ENCODE measurements at regions not wholly inside any gene's neighbourhood (a gene's known extent, or its start where the extent isn't known, plus 50 kb on each side); places are given as distances from the start of the nearest gene placed in this dataset.

DNA sequence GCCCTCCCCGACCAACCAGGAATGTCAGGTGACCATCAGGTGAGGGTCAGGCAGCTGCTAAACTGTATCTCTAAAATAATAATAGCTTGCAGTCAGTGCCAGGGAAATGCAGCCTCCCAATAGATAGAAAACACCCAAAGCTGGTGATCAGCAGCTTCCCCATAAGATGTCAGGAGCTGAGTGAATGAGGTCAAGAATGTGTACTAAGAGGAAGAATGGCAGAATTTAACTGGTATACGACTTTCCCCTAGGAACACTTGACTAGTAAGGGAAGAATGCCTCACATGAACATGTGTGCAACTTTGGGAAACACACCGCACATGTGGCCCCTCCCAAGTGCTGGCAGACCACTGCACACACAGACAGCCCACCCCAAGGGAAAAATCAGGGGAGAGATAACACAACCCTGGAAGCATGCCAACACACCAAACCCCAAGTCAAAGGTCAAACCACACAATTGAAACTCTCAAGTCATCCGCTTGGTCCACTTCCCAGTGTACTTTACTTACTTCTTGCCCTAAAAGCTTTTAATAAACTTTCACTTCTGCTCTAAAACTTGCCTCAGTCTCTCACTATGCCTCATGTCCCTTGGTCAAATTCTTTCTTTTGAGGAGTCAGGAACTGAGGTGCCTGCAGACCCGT is 806.5 kb downstream of the OTOL1 start:
- peak; percentile 30 for DNase-seq (ENCODE audit: low read depth)

GRCh38 chr3:162317046-162317445 is 820.4 kb downstream of the OTOL1 start:
- no peak for DNase-seq (ENCODE audit: low read depth)

DNA sequence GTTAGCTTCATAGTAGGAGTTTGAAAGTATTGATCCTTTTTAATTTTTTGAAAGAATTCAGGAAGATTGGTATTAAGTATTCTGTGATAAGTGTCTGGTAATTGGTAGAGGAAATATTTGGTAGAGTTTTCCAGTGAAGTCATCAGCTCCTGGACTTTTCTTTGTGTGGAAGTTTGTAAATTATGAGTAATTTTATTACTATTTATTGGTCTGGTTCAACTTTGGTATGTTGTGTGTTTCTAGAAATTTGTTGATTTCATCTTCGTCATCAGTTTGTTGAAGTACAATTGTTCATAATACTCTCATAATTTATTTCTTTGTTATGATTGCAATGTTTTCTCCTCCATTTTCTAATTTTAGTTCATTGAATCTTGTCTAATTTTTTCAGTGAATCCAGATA is 832.0 kb downstream of the OTOL1 start:
- no peak for DNase-seq (ENCODE audit: low read depth)

GRCh38 chr3:162329514-162329913 is 832.9 kb downstream of the OTOL1 start:
- no peak for DNase-seq (ENCODE audit: low read depth)

DNA sequence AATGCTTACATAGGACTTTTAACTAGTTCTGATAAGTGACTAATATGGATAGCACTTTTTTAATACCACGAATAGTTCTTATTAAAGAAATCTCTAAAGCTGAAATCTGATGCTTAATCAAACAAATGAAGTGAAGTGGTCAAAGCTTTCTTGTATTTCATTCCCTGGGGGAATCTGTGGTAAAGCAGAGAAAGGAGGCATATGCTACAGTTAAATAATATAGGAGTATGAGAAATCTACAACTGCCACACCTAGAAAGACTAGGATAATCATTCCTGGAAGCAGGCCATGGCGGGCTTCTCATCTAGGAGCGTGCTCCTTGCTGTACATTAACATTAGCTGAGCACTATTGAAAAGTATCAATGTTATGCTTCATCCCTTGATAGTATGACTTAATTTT is 835.7 kb downstream of the OTOL1 start:
- DNase-seq (ENCODE audit: low read depth) = no peak

DNA sequence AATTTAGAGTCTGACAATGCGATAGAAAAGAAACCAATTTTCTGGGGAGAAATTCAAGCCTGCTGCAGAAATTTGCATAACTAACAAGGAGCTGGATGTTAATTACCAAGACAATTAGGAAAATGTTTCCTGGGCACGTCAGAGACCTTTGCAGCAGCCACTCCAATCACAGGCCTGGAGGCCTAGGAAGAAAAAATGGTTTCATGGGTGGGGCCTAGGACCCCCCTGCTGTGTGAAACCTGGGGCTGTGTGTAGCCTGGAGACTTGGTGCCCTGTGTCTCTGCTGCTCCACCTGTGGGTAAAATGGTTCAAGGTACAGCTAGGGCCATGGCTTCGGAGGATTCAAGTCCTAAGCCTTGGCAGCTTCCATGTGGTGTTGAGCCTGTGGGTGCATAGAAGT is 837.9 kb downstream of the OTOL1 start:
- no peak for DNase-seq (ENCODE audit: low read depth)

- no peak for DNase-seq (ENCODE audit: low read depth)
These were observed 841.0 kb downstream of the OTOL1 start for GRCh38 chr3:162337630-162338029.

GRCh38 chr3:162338514-162338913 is 841.9 kb downstream of the OTOL1 start:
- DNase-seq (ENCODE audit: low read depth) = peak; percentile 83

- DNase-seq (ENCODE audit: low read depth) = no peak
These were observed 852.3 kb downstream of the OTOL1 start for GRCh38 chr3:162348912-162349311.

DNA sequence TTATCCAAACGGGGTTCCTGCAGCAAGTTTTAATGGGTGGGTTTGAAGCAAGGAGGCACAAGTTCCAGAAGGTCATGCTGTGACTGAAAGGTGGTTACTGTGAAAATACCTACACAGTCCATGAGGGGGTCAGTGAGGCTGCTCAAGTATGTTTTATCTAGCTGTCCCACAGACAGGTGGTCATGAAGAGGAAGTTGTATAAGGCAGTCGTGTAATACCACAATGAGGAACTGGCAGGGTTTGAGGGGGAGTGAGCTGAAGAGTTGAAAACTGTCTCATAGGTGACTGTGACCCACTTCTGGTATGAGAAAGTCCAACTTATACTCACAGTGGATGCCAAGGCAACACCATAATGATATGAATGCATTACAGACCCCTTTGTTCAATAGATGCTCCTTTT is 856.8 kb downstream of the OTOL1 start:
- no peak for DNase-seq (ENCODE audit: low read depth)

DNA sequence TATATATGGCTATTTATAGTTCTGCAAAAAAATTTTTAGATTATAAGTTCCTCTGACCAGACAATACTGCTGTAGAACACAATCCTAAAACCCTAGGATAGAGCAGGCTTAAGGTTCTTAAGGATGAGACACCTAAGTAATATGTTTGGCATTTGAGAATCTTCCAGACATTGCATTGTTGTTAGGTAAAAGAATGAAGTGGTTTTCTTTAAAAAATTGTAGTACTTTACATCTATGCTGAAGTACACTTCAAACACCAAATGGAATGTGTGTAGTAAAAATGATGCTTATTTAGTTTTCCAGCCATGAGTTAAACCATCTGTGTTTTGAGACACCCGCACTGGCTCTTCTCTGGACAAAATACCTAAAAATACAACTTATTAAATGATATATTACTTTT is 857.7 kb downstream of the OTOL1 start:
- peak; percentile 43 for DNase-seq (ENCODE audit: low read depth)

DNA sequence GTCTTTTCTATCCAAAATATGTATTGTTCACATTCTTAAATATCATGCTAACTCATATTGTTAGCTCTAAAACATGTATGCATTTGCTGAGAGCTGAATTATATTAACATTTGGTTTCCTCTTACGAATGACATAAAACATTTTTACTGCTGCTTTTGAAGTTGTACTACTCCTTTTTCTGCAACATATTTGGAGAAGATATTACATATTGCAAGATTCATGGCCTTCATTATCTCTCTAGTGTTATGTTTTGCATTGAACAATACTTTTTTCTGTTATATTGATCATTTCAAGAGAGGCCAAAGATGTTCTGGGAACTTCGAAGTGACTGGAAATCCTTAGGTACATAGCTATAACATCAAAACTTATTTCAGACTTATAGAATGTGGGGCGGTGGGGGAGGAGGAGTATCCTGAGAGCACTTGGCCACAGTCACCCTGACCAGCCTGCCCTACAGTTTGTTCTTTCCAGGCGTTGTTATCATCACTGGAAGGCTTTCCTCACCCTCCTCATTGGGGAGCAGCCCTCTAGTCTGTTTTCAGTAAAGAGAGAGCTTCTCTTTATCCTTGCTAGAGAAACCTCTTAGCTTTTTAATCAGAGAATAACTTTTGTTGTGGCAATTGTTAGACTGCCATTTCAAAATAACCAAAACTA is 868.6 kb downstream of the OTOL1 start:
- no peak for DNase-seq (ENCODE audit: low read depth)

DNA sequence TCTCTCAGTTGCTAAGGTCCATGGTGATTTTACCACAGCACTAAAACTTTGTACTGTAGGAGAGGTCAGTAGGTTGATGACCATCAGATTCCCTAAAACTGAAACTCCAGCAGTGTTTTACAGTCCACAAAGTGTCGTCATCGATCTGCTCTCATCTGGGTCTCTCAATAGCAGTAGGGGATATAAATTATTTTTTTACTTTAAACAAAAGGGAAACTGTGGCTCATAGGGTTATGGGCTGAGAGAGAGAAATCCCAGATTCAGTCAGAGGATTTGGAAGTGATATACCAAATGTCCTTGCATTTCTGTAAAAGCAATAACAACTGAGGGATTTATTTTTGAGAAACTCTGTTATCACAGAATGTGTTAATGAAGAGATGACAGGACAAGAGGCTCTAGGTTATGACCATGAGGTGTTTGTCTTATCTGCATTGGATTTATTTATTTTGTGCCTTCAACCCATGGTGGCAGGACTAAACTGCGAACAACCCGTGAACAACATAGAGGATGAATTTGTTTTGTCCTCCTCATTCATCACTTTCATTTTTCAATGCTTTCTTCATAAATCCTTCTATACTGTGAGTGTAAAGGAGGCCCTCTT is 869.7 kb downstream of the OTOL1 start:
- DNase-seq (ENCODE audit: low read depth) = no peak

GRCh38 chr3:162367429-162368260 is 871.0 kb downstream of the OTOL1 start:
- DNase-seq (ENCODE audit: low read depth) = peak; percentile 65

DNA sequence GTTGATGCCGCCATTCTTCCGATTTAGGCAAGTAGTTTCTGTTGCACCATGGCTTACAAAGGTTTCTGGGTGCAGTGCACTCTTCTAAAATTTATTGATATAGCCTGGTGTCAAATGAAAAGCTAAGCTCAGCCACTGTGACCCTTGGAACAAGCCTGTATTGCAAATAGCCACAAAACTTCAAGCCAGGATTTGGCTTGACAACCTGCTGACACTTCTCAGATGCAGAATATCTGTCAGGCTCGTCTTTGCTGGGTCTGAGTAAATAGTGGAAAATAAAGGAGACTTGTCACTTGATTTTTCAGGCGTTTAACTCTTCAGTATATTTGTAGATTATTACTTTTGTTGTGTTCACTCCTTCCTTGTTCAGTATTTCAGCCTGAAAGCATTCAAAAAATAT is 871.8 kb downstream of the OTOL1 start:
- no peak for DNase-seq (ENCODE audit: low read depth)

GRCh38 chr3:162369306-162369705 is 872.7 kb downstream of the OTOL1 start:
- no peak for DNase-seq (ENCODE audit: low read depth)

DNA sequence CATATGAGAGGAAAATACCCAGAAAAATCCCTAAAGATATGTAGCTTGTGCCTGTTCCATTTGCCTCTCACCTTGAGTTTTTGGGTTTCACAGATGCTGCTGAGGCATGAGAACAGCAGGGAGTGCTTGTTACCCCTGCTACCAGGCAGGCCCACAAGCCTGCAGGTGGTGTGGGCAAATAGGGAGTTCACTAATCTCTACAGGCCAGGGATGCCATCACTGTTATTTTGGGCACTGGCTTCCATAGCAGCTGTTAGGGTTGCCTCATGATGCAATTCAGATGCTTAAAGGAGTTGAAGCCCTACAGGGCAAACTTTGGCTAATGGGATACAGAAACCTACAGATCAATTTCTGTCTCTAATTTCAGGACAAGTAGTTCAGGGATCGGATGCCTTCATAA is 873.5 kb downstream of the OTOL1 start:
- no peak for DNase-seq (ENCODE audit: low read depth)

DNA sequence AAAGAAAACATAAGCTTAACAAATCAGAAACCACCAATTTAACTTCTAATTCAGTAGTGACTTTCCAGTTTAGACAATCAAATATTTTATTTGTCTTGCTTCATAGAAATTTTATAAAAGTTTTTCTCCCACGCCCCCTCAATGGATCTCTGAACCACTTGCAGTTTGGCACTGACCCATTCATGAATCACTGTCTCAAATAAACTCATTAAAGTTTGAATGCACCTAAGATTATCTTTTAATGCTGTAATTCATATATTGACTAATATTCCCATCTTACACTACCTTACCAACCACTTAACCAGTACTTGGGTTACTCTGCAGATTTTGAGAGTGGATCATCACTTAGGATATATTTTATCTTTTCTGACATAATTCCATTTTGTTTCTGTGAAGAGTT is 880.2 kb downstream of the OTOL1 start:
- DNase-seq (ENCODE audit: low read depth) = no peak

DNA sequence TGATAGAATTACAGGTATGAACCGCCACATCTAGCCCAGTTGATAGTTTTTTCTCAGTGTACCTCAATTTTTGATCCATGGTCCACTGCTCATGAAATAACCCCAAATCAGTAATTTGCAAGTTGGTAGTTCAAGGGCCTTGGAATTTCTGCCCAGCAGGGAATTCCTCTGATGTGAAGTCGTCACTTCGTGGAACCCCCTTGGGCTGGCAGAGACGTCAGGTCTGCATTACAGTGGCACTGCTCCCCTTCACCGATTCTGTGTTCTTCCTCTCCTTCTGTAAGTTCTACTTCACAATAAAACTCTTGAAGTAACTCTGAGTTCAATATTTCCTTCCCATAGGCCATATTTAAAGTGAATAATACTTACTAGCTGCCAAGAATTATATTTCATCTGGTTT is 881.0 kb downstream of the OTOL1 start:
- no peak for DNase-seq (ENCODE audit: low read depth)

GRCh38 chr3:162385387-162385786 is 888.8 kb downstream of the OTOL1 start:
- no peak for DNase-seq (ENCODE audit: low read depth)

- peak; percentile 90 for DNase-seq (ENCODE audit: low read depth)
These were observed 894.3 kb downstream of the OTOL1 start for GRCh38 chr3:162390891-162391290.

DNA sequence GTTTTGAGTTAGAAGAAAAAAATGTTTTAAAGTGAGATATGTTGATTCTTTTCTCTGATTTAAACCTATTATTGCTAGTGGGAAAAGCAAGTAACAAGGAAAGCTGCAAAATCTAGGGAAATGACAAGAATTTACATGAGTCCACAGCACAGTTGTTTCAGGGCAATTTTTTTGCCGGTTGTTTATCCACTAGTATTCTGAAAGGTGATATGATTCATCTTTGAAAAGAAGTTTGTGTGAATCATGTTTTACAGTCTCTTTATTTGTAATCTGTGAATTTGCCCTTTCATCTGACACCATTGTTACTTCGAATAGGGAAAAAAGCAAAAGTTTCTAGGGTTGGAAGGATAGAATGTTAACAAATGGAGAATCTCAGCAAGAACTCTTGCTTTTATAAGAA is 894.7 kb downstream of the OTOL1 start:
- DNase-seq (ENCODE audit: low read depth) = peak; percentile 77

- no peak for DNase-seq (ENCODE audit: low read depth)
These were observed 898.9 kb downstream of the OTOL1 start for GRCh38 chr3:162395496-162395895.
